GM03348 (cell line): ENCODE measurements at regions not wholly inside any gene's neighbourhood (a gene's known extent, or its start where the extent isn't known, plus 50 kb on each side); places are given as distances from the start of the nearest gene placed in this dataset.

Source experiments
- DNase-seq: peaks from one replicate; pipeline ENCODE4 v3.0.0; 2012; ENCODE audit warnings: low spot score

GRCh38 chr6:137734005-137734874 is 132.8 kb upstream of the TNFAIP3 start:
- DNase-seq: no peak

- DNase-seq: no peak
Measured at GRCh38 chr6:137734875-137735182, 132.2 kb upstream of the TNFAIP3 start.

GRCh38 chr6:137736048-137736818 is 130.8 kb upstream of the TNFAIP3 start:
- DNase-seq: no peak

- DNase-seq: no peak
Measured at GRCh38 chr6:137736911-137737310, 130.1 kb upstream of the TNFAIP3 start.

GRCh38 chr6:137737836-137738596 is 129.0 kb upstream of the TNFAIP3 start:
- peak; percentile 24 for DNase-seq

GRCh38 chr6:137738931-137739504 is 128.0 kb upstream of the TNFAIP3 start:
- DNase-seq: no peak

GRCh38 chr6:137739544-137739943 is 127.5 kb upstream of the TNFAIP3 start:
- DNase-seq: no peak

- DNase-seq: no peak
Measured at GRCh38 chr6:137740091-137740755, 126.8 kb upstream of the TNFAIP3 start.

- no peak for DNase-seq
Measured at GRCh38 chr6:137740967-137741761, 125.9 kb upstream of the TNFAIP3 start.

- DNase-seq: no peak
Measured at GRCh38 chr6:137743493-137743892, 123.6 kb upstream of the TNFAIP3 start.

GRCh38 chr6:137744877-137745276 is 122.2 kb upstream of the TNFAIP3 start:
- no peak for DNase-seq

GRCh38 chr6:137745321-137745720 is 121.7 kb upstream of the TNFAIP3 start:
- no peak for DNase-seq

- no peak for DNase-seq
Measured at GRCh38 chr6:137746264-137746663, 120.8 kb upstream of the TNFAIP3 start.

GRCh38 chr6:137749696-137750211 is 117.3 kb upstream of the TNFAIP3 start:
- DNase-seq: peak; percentile 45

- DNase-seq: no peak
Measured at GRCh38 chr6:137750297-137750696, 116.8 kb upstream of the TNFAIP3 start.

GRCh38 chr6:137751768-137752560 is 115.1 kb upstream of the TNFAIP3 start:
- no peak for DNase-seq

GRCh38 chr6:137754366-137754765 is 112.7 kb upstream of the TNFAIP3 start:
- no peak for DNase-seq

GRCh38 chr6:137754866-137755265 is 112.2 kb upstream of the TNFAIP3 start:
- no peak for DNase-seq

- DNase-seq: no peak
Measured at GRCh38 chr6:137755284-137755683, 111.8 kb upstream of the TNFAIP3 start.

- DNase-seq: no peak
Measured at GRCh38 chr6:137756788-137757187, 110.3 kb upstream of the TNFAIP3 start.
